ENCODE measurements at regions not wholly inside any gene's neighbourhood (a gene's known extent, or its start where the extent isn't known, plus 50 kb on each side); places are given as distances from the start of the nearest gene placed in this dataset.

- TF ChIP-seq POLR2A (IDR thresholded peaks at IDR 0.05) (no peak), CTCF (IDR thresholded peaks at IDR 0.05) (no peak), EP300 (IDR thresholded peaks at IDR 0.05) (no peak), POLR2AphosphoS5 (IDR thresholded peaks at IDR 0.05) (no peak)
These were observed 445.9 kb downstream of the ZNF479 start for GRCh38 chr7:56686276-56686859.
